ENCODE measurements at regions not wholly inside any gene's neighbourhood (a gene's known extent, or its start where the extent isn't known, plus 50 kb on each side); places are given as distances from the start of the nearest gene placed in this dataset.
"Not testable (repeated sequence)": the region's sequence is repeated elsewhere in the genome, so short reads cannot be mapped to it uniquely, and the experiment has no call there.

GRCh38 chr15:59783774-59784520 lies 94.8 kb upstream of the BNIP2 start:
- TF ChIP-seq CTCF (IDR thresholded peaks at IDR 0.05); EZH2 (IDR thresholded peaks at IDR 0.05; ENCODE audit: borderline replicate concordance, insufficient read depth, low read depth, low read length, poor library complexity, severe bottlenecking): not testable (repeated sequence)
